SK-N-SH treated with all-trans-retinoic acid at 6 μM for 48 hours (cell line): ENCODE measurements at regions not wholly inside any gene's neighbourhood (a gene's known extent, or its start where the extent isn't known, plus 50 kb on each side); places are given as distances from the start of the nearest gene placed in this dataset.

Source experiments
- ZFP30 ChIP-seq: fragments of 450-650 bp; formaldehyde crosslinking; IDR thresholded peaks from 2 replicates; pipeline ENCODE4 v1.5.0; 2022; ENCODE audit warnings: mild to moderate bottlenecking, moderate library complexity
- ZNF565 ChIP-seq: fragments of 450-650 bp; formaldehyde crosslinking; conservative IDR thresholded peaks from 2 replicates; pipeline ENCODE4 v1.5.0; 2020; ENCODE audit warnings: low read depth, mild to moderate bottlenecking, moderate library complexity

DNA sequence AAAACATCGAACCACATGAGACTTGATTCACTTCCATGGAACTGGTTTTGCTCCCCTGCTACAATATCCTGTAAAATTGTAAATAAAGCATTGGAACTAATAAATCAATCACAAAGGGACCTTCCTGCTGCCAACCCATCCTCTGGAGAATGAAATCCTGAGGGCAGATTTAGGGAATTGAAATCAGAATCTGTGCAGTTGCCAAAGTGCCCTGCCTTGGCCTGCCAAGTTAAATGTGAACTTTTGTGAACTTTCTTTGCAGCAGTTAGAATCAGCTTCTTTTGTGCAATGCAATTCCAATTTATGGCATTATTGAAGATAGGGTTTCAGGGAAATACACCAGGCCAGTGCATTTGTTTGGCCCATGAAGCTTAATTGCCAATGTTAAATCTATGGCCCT, 263.1 kb downstream of the PTTG2 start:
- TF ChIP-seq ZNF565 (CRISPR knock-in tag): no peak
- no peak for TF ChIP-seq ZFP30
